ENCODE measurements at regions not wholly inside any gene's neighbourhood (a gene's known extent, or its start where the extent isn't known, plus 50 kb on each side); places are given as distances from the start of the nearest gene placed in this dataset.

- no peaks in the 10 kb centered on the region for H3K79me2 ChIP-seq (replicated peaks; ENCODE audit: insufficient read depth, low read length)
- H3K27me3 ChIP-seq (ENCODE audit: insufficient read depth, low read depth, low read length), result no peaks in the 10 kb centered on the region
- H3K9ac ChIP-seq (ENCODE audit: low read length), result no peak overlapping the region
- no peaks in the 10 kb centered on the region for H4K20me1 ChIP-seq (ENCODE audit: insufficient read depth)
- no peaks in the 10 kb centered on the region for H3K9me3 ChIP-seq (ENCODE audit: low read length)
- no peak overlapping the region for H3K27ac ChIP-seq (ENCODE audit: low read length)
- H3F3A ChIP-seq (ENCODE audit: insufficient read depth, low read length, poor library complexity, severe bottlenecking), result no peaks in the 10 kb centered on the region
- H3K4me2 ChIP-seq (ENCODE audit: low read length), result no peak overlapping the region
- no peaks in the 10 kb centered on the region for H3K36me3 ChIP-seq (ENCODE audit: insufficient read depth, low read length)
- H3K4me3 ChIP-seq (ENCODE audit: low read length), result no peak overlapping the region
- no peak for TF ChIP-seq POLR2AphosphoS5 (IDR thresholded peaks at IDR 0.05)
- no peak for TF ChIP-seq REST (IDR thresholded peaks at IDR 0.05; ENCODE audit: borderline replicate concordance)
- no peak for TF ChIP-seq CTCF (IDR thresholded peaks at IDR 0.05; ENCODE audit: poor library complexity, severe bottlenecking)
- TF ChIP-seq EP300 (conservative IDR thresholded peaks at IDR 0.05; ENCODE audit: poor library complexity, severe bottlenecking), result no peak
- no peak for TF ChIP-seq RAD21 (conservative IDR thresholded peaks at IDR 0.05)
- TF ChIP-seq MXI1 (conservative IDR thresholded peaks at IDR 0.05; ENCODE audit: poor library complexity, severe bottlenecking), result no peak
- no peak for TF ChIP-seq SMC3 (conservative IDR thresholded peaks at IDR 0.05; ENCODE audit: poor library complexity)
- H2AFZ ChIP-seq (ENCODE audit: low read depth, low read length), result no peak overlapping the region
- no peaks in the 10 kb centered on the region for H3K9me2 ChIP-seq (ENCODE audit: insufficient read depth, low read length)
Observed at GRCh38 chr1:229810140-229810539, 184.1 kb downstream of the URB2 start.

- no peaks in the 10 kb centered on the region for H3K9me3 ChIP-seq (ENCODE audit: low read length)
- H3K4me3 ChIP-seq (ENCODE audit: low read length), result no peak overlapping the region
- H3K4me2 ChIP-seq (ENCODE audit: low read length), result no peak overlapping the region
Observed at GRCh38 chr1:229810961-229811360, 184.9 kb downstream of the URB2 start.

More at GRCh38 chr1:229810961-229811360, 184.9 kb downstream of the URB2 start:
- Histone ChIP-seq H3K79me2 (replicated peaks; ENCODE audit: insufficient read depth, low read length) (no peaks in the 10 kb centered on the region), H4K20me1 (ENCODE audit: insufficient read depth) (no peaks in the 10 kb centered on the region), H3K9ac (ENCODE audit: low read length) (no peak overlapping the region), H3K27me3 (ENCODE audit: insufficient read depth, low read depth, low read length) (no peaks in the 10 kb centered on the region), H3F3A (ENCODE audit: insufficient read depth, low read length, poor library complexity, severe bottlenecking) (no peaks in the 10 kb centered on the region), H3K9me2 (ENCODE audit: insufficient read depth, low read length) (no peaks in the 10 kb centered on the region), H3K36me3 (ENCODE audit: insufficient read depth, low read length) (no peaks in the 10 kb centered on the region), H3K27ac (ENCODE audit: low read length) (no peak overlapping the region), H2AFZ (ENCODE audit: low read depth, low read length) (no peak overlapping the region)
- no peak for TF ChIP-seq MXI1 (conservative IDR thresholded peaks at IDR 0.05; ENCODE audit: poor library complexity, severe bottlenecking)
- TF ChIP-seq REST (IDR thresholded peaks at IDR 0.05; ENCODE audit: borderline replicate concordance), result no peak
- no peak for TF ChIP-seq EZH2 (IDR thresholded peaks at IDR 0.05; ENCODE audit: borderline replicate concordance, insufficient read depth, low read length, poor library complexity, severe bottlenecking)
- no peak for TF ChIP-seq POLR2AphosphoS5 (IDR thresholded peaks at IDR 0.05)
- no peak for TF ChIP-seq RAD21 (conservative IDR thresholded peaks at IDR 0.05)
- no peak for TF ChIP-seq TAF1 (IDR thresholded peaks at IDR 0.05; ENCODE audit: low read depth)
- no peak for TF ChIP-seq CTCF (IDR thresholded peaks at IDR 0.05; ENCODE audit: poor library complexity, severe bottlenecking)
- TF ChIP-seq SMC3 (conservative IDR thresholded peaks at IDR 0.05; ENCODE audit: poor library complexity), result no peak
- TF ChIP-seq EP300 (conservative IDR thresholded peaks at IDR 0.05; ENCODE audit: poor library complexity, severe bottlenecking), result no peak
